H9 (cell line): ENCODE measurements at regions not wholly inside any gene's neighbourhood (a gene's known extent, or its start where the extent isn't known, plus 50 kb on each side); places are given as distances from the start of the nearest gene placed in this dataset.

ENCODE experiments used
- DNase-seq: peaks from one replicate; pipeline ENCODE4 v3.0.0-alpha.2; 2017
- H2AFZ ChIP-seq: one replicate; pipeline ENCODE4 v1.6.1; 2013; ENCODE audit warnings: mild to moderate bottlenecking, low read length, control low read depth, moderate library complexity
- H2AK5ac ChIP-seq: 2 replicates; pipeline ENCODE4 v1.6.1; 2013; ENCODE audit warnings: low read length, control low read depth, mixed read lengths; ENCODE audit not compliant: insufficient read length
- H2BK120ac ChIP-seq: one replicate; pipeline ENCODE4 v1.6.1; 2013; ENCODE audit warnings: low read depth, mild to moderate bottlenecking, low read length, control low read depth, inconsistent platforms; ENCODE audit not compliant: poor library complexity, severe bottlenecking
- H2BK12ac ChIP-seq: 2 replicates; pipeline ENCODE4 v1.6.1; 2013; ENCODE audit warnings: low read length, control low read depth, mixed read lengths, low read depth; ENCODE audit not compliant: insufficient read length
- H2BK15ac ChIP-seq: 2 replicates; pipeline ENCODE4 v1.6.1; 2013; ENCODE audit warnings: low read depth, low read length, control low read depth
- H2BK20ac ChIP-seq: one replicate; pipeline ENCODE4 v1.6.1; 2013; ENCODE audit warnings: low read depth, mild to moderate bottlenecking, low read length, control low read depth, inconsistent platforms; ENCODE audit not compliant: poor library complexity, severe bottlenecking
- H2BK5ac ChIP-seq: 2 replicates; pipeline ENCODE4 v1.6.1; 2013; ENCODE audit warnings: low read length, control low read depth, mixed read lengths; ENCODE audit not compliant: insufficient read length
- H3K14ac ChIP-seq: 2 replicates; pipeline ENCODE4 v1.6.1; 2013; ENCODE audit warnings: low read length, control low read depth; ENCODE audit not compliant: insufficient read depth
- H3K18ac ChIP-seq: 2 replicates; pipeline ENCODE4 v1.6.1; 2013; ENCODE audit warnings: low read depth, mild to moderate bottlenecking, mixed read lengths, low read length, control low read depth; ENCODE audit not compliant: insufficient read length
- H3K23ac ChIP-seq: 2 replicates; pipeline ENCODE4 v1.6.1; 2013; ENCODE audit warnings: low read length, control low read depth, mixed read lengths, low read depth; ENCODE audit not compliant: insufficient read length
- H3K23me2 ChIP-seq: 2 replicates; pipeline ENCODE4 v1.6.1; 2013; ENCODE audit warnings: low read depth, mild to moderate bottlenecking, mixed read lengths, low read length, control low read depth; ENCODE audit not compliant: insufficient read length, poor library complexity, severe bottlenecking
- H3K27ac ChIP-seq: 2 replicates; pipeline ENCODE4 v1.5.1; 2013; ENCODE audit warnings: low read length, control low read depth, mixed read lengths, low read depth; ENCODE audit not compliant: insufficient read length
- H3K27me3 ChIP-seq: 2 replicates; pipeline ENCODE4 v1.6.1; 2013; ENCODE audit warnings: low read length, control low read depth, inconsistent platforms; ENCODE audit not compliant: insufficient read depth
- H3K4ac ChIP-seq: 2 replicates; pipeline ENCODE4 v1.6.1; 2013; ENCODE audit warnings: low read depth, mild to moderate bottlenecking, control low read depth, inconsistent platforms, low read length, moderate library complexity
- H3K4me1 ChIP-seq: 2 replicates; pipeline ENCODE4 v1.6.1; 2013; ENCODE audit warnings: low read length, control low read depth, inconsistent platforms; ENCODE audit not compliant: insufficient read depth
- H3K4me2 ChIP-seq: 2 replicates; pipeline ENCODE4 v1.6.1; 2013; ENCODE audit warnings: low read length, control low read depth, mixed read lengths; ENCODE audit not compliant: insufficient read length, insufficient read depth
- H3K56ac ChIP-seq: 2 replicates; pipeline ENCODE4 v1.6.1; 2013; ENCODE audit warnings: low read depth, mild to moderate bottlenecking, mixed read lengths, low read length, control low read depth; ENCODE audit not compliant: insufficient read length
- H3K79me1 ChIP-seq: 2 replicates; pipeline ENCODE4 v1.6.1; 2013; ENCODE audit warnings: low read depth, mild to moderate bottlenecking, moderate library complexity, low read length, control low read depth, inconsistent platforms; ENCODE audit not compliant: insufficient read depth, poor library complexity, severe bottlenecking
- H3K79me2 ChIP-seq: 2 replicates; pipeline ENCODE4 v1.6.1; 2013; ENCODE audit warnings: low read length, control low read depth, inconsistent platforms; ENCODE audit not compliant: insufficient read depth
- H3K9ac ChIP-seq: 2 replicates; pipeline ENCODE4 v1.6.1; 2013; ENCODE audit warnings: low read length, control low read depth, mixed read lengths; ENCODE audit not compliant: insufficient read length; ENCODE audit errors: extremely low read depth
- H3K9me3 ChIP-seq: one replicate; pipeline ENCODE4 v1.6.1; 2013; ENCODE audit warnings: low read depth, low read length, inconsistent platforms; ENCODE audit not compliant: control insufficient read depth
- H3T11ph ChIP-seq: one replicate; pipeline ENCODE4 v1.6.1; 2013; ENCODE audit warnings: mild to moderate bottlenecking, low read length, control low read depth, inconsistent platforms
- H4K20me1 ChIP-seq: one replicate; pipeline ENCODE4 v1.6.1; 2013; ENCODE audit not compliant: control insufficient read depth, insufficient read length, insufficient read depth
- H4K5ac ChIP-seq: 2 replicates; pipeline ENCODE4 v1.6.1; 2013; ENCODE audit warnings: low read depth, mild to moderate bottlenecking, mixed read lengths, low read length, control low read depth; ENCODE audit not compliant: insufficient read length
- H4K8ac ChIP-seq: replicated peaks from 2 replicates; pipeline ENCODE4 v1.6.1; 2013; ENCODE audit warnings: low read length, control low read depth, mixed read lengths, low read depth; ENCODE audit not compliant: insufficient read length
- H4K91ac ChIP-seq: 2 replicates; pipeline ENCODE4 v1.6.1; 2013; ENCODE audit warnings: low read depth, mild to moderate bottlenecking, moderate library complexity, mixed read lengths, low read length, control low read depth; ENCODE audit not compliant: insufficient read length
- H3K27ac Mint-ChIP-seq, 3 experiments: 2 replicates in 2 of 3; 3 replicates in 1 of 3; pipeline ENCODE4 v1.8.0; 2020 to 2021; ENCODE audit warnings: mixed read lengths in 3 of 3, mild to moderate bottlenecking in 1 of 3, moderate library complexity in 1 of 3
- H3K27me3 Mint-ChIP-seq: 2 replicates; pipeline ENCODE4 v1.8.0; 2021; ENCODE audit warnings: low read depth, mild to moderate bottlenecking, moderate library complexity, mixed read lengths
- H3K36me3 Mint-ChIP-seq, 3 experiments: 2 replicates in 2 of 3; 3 replicates in 1 of 3; pipeline ENCODE4 v1.8.0; 2020 to 2021; ENCODE audit warnings: low read depth in 3 of 3, mixed read lengths in 3 of 3; ENCODE audit not compliant: insufficient read depth in 1 of 3
- H3K4me1 Mint-ChIP-seq, 2 experiments: 2 replicates each; pipeline ENCODE4 v1.8.0; 2020; ENCODE audit warnings: mixed read lengths in 2 of 2
- H3K4me3 Mint-ChIP-seq, 2 experiments: 2 replicates in 1 of 2; 3 replicates in 1 of 2; pipeline ENCODE4 v1.8.0; 2020 to 2021; ENCODE audit warnings: mild to moderate bottlenecking in 2 of 2, mixed read lengths in 2 of 2, moderate library complexity in 1 of 2
- H3K9me3 Mint-ChIP-seq, 2 experiments: 2 replicates in 1 of 2; 3 replicates in 1 of 2; pipeline ENCODE4 v1.8.0; 2020; ENCODE audit warnings: mild to moderate bottlenecking in 2 of 2, mixed read lengths in 2 of 2, moderate library complexity in 1 of 2
- CTCF ChIP-seq: fragments of 200-600 bp; sonication (generic); conservative IDR thresholded peaks from 3 replicates; pipeline ENCODE4 v1.8.0; 2021; ENCODE audit warnings: antibody characterized with exemption, mild to moderate bottlenecking
- WGBS: extraction: QIAGEN DNeasy Blood & Tissue Kit; methylation state at CpG from one replicate; pipeline ENCODE4 v1.1.7; 2013; ENCODE audit warnings: missing lambda C conversion rate, low lambda C conversion rate, mixed read lengths; ENCODE audit not compliant: insufficient read length; ENCODE audit errors: extremely low coverage; 5-methylcytosine and 5-hydroxymethylcytosine counted together

GRCh38 chr2:67834482-67834881 is 228.3 kb downstream of the C1D start:
- H3K56ac ChIP-seq = no peak overlapping the region
- no peaks in the 10 kb centered on the region for H3K23me2 ChIP-seq
- no peak for DNase-seq
- no peak overlapping the region for H2BK20ac ChIP-seq
- H3K4me2 ChIP-seq = no peak overlapping the region
- H2BK12ac ChIP-seq = no peak overlapping the region
- H3K9me3 Mint-ChIP-seq = no peaks in the 10 kb centered on the region; a peak in 1 of 5 replicates
- no peak for TF ChIP-seq CTCF
- no peak overlapping the region for H3K9ac ChIP-seq
- no peaks in the 10 kb centered on the region for H4K20me1 ChIP-seq
- H2BK15ac ChIP-seq = no peak overlapping the region
- no peak overlapping the region for H3T11ph ChIP-seq
- H3K4ac ChIP-seq = no peak overlapping the region
- H3K18ac ChIP-seq = no peak overlapping the region
- no peak overlapping the region for H2BK5ac ChIP-seq
- H3K27ac Mint-ChIP-seq = no peak overlapping the region
- no peaks in the 10 kb centered on the region; the same call in 1 of the 2 replicates for H3K27me3 Mint-ChIP-seq
- H3K79me2 ChIP-seq = no peaks in the 10 kb centered on the region
- H3K36me3 Mint-ChIP-seq = no peaks in the 10 kb centered on the region
- no peak overlapping the region for H4K91ac ChIP-seq
- no peak overlapping the region for H2AFZ ChIP-seq
- no peaks in the 10 kb centered on the region for H3K79me1 ChIP-seq
- H4K8ac ChIP-seq = no peak overlapping the region
- no peak overlapping the region for H3K27ac ChIP-seq
- no CpG with 5 or more reads among the region's 7 CpGs for WGBS
- H3K23ac ChIP-seq = no peak overlapping the region
- no peak overlapping the region for H4K5ac ChIP-seq
- H3K14ac ChIP-seq = no peak overlapping the region
- no peaks in the 10 kb centered on the region for H3K4me1 Mint-ChIP-seq
- H3K9me3 ChIP-seq = no peaks in the 10 kb centered on the region
- H3K4me1 ChIP-seq = no peaks in the 10 kb centered on the region
- H2AK5ac ChIP-seq = no peak overlapping the region
- H3K27me3 ChIP-seq = no peaks in the 10 kb centered on the region
- H3K4me3 Mint-ChIP-seq = no peak overlapping the region
- no peak overlapping the region for H2BK120ac ChIP-seq
